ENCODE measurements at regions not wholly inside any gene's neighbourhood (a gene's known extent, or its start where the extent isn't known, plus 50 kb on each side); places are given as distances from the start of the nearest gene placed in this dataset.

DNA sequence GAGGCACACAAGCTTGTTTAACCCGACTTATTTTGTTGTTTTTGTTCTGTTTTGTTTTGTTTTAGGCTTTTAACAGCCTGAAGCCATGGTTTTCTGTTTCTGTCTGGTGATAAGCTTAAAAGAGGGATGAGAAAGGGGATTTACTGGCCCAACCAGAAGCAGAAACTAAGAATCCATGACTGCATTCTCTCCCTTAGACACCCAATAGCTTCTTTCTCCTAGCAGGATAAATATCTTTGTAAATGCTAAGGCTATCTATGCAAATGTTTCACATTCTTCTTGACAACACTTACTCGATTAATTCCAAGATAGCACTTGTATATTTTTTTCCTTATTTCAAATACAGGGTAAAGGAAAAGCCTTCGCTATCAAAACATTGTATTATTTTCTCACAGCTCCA is 53.7 kb upstream of the SMAD1 start:
- DNase-seq: no peak

DNA sequence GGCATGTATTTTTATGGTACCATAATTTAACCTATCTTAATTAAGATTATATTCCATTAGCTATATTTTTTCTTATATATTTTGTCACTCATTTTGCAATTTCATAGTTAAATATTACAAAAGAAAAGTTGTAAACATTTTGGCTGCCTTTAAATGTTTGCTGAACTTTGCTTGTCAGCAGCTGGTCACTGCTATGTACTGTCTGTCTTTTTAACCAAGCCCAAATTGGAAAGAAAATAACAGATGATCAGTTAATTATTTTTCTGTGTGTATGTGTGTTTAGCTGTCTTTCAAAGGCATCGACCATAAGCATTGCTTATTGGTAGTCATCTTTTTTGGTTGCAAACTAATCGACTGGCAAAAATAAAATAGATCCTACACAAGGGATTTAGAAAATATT is 54.4 kb upstream of the SMAD1 start:
- no peak for DNase-seq

DNA sequence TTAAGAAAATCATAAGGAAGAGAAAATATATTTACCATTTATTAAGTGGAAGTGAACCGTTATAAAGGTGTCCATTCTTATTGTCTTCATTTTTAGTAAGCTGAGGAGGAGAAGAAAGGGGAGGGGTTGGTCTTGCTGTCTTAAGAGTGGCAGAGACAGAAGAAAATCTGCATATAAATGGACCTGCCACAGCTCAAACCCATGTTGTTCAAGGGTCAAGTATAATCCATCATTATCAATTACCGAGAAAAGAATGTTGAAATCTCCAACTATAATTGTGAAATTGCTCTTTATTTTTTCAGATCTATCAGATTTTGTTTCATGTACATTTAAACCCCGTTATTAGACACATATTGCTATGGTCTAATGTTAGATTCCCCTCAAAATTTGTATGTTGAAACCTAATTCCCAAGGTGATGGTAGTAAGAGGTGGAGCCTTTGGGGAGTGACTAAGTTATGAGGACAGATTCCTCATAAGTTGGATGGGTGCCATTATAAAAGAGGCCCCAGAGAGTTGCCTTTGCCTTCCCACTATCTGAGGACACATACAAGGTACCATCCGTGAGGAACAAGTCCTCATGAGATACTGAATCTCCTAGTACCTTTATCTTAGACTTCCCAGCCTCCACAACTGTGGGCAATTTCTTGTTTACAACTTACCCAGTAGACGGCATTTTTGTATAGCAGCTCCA is 58.5 kb upstream of the SMAD1 start:
- DNase-seq: no peak

DNA sequence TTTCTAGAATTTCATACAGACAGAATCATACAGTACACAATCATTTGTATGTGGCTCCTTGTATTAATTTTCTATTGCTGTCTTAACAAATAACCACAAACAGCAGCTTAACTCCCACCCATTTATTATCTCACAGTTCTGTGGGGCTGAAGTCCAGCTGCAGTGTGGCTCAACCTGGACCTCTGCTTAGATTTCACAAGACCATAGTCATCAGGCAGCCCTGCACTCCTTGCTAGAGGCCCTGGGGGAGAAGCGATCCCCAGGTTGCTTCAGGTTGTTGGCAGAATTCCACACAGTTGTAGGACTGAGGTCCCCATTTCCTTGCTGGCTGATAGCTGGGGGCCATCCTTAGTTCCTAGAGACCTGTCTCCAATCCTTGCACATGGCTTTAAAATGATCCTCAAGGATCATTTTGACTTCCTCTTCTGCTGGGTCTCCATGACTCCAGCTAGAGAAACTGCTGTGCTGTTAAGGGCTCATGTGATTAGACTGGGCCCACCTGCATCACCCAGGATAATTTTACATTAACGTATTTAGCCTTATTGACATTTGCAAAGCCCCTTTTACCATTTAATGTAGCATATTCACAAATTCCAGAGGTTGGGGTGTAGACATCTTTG is 60.9 kb upstream of the SMAD1 start:
- DNase-seq: no peak

DNA sequence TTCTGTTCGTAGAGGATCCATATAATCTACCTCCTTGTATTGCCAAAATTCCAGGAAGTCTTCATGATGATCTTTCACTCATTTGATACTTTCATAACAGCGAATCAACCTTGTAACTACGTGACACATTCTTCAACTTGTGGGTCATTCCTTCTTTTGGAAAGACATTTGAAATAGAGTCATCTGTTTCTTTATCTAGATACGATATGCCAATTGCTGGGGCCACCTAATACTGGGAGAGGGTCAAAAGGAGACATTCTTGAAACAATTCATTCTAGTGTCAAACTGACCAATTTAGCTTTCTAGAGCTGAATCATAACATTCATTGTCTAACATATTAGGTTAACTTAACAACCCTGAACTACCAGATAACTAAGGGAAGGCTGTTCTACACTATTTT is 62.9 kb upstream of the SMAD1 start:
- DNase-seq: no peak

DNA sequence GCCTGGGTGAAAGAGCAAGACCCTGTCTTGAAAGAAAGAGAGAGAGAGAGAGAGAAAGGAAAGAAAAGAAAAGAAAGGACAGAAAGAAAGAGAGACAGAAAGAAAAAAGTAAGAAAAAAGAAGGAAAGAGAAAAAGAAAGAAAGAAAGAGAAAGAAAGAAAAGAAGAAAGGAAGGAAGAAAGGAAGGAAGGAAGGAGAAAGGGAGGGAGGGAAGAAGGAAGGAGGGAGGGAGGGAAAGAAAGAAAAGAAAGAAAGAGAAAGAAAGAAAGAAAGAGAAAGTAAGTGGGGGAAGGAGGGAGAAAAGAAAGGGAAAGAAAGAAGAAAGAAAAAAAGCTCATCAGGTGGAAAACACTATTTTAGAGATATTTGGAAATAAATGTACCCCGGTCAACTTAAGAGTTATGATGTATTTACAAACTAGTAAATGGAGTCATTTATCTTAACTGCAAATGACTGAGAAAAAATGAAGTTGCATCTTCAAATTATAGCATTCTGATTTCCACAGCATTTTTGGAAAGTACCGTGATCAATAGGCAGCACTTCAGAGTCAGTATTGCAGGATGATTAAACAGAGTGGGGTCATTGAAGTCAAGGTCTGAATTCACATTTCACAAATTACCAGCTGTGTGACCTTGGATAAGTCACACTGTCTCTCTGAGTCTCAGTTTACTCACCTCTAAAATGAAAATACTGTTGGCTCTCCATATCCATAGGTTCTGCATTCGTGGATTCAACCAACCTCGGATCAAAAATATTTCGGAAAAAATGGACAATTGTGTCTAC is 64.1 kb upstream of the SMAD1 start:
- DNase-seq: no peak

DNA sequence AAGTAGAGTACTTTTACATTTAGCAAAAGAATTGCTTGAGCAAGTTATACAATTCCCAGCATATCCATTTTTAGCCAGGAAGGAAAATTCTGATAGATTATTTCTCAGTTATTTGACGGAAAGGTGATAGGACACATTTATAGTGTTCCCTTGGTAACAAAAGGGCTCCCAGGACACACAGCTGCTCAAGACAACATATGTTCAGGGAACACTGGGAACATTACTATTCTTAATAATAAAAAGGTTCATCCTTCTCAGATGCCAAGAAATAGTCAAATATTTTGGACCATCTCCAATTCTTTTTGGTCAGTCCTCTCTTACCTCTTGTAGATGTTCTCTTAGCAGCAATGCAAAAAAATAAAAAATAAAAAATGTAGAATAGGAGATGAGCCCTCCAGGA is 66.8 kb upstream of the SMAD1 start:
- DNase-seq: no peak

DNA sequence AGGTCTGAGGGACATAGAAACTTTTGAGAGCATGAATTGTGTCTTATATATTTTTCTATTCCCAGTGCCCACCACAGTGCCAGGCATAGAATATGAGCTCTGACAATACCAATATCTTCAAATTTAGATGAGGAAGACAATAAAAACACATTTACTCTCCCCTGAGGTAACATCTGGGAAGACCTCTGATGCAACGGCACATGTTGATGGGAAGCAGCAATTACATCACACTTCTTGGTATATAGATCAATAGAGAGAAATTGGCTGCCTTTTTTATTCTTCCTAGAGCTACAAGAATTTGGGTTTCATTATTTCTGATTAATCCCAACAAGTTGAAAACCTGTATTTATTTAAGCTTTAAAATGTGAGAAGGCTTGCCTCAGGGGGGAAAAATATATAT is 67.4 kb upstream of the SMAD1 start:
- no peak for DNase-seq

DNA sequence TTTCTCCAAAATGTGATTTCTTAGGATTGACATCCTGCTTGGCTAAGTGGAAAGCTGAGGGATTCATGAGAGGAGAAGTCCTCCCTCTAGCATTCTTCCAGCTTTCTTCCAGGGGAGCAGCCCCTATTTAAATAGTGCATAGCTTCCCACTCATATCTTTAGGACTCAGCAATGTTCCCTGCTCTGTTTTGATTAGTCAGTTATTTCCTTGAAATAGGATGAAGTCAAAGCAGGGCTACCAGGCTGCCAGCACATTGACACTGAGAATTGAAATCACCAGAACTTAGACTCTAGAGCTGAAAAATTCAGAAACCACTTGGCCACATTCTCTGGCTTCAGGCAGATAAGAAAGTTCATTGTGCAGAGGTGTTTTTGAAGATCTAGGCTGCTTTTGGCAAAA is 74.7 kb upstream of the SMAD1 start:
- no peak for DNase-seq

DNA sequence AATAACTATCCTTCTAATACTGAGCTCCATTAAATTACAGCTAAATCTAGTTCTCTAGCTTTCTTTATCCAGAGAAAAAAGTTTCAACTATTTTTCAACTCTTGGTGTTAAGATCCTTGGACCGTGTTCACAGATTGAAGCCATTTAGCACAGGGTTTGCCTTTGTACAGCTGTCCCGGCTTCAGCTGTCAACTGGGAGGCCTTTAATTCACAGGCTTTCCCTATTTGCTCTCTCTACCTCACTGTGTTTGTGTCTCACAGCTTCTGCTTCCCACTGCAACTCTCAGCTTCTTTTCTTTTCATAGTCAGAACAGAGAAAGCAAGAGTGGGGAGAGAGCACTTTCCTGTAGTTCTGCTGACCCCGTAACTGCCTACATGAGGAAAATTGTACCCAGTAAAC is 76.9 kb upstream of the SMAD1 start:
- DNase-seq: no peak

DNA sequence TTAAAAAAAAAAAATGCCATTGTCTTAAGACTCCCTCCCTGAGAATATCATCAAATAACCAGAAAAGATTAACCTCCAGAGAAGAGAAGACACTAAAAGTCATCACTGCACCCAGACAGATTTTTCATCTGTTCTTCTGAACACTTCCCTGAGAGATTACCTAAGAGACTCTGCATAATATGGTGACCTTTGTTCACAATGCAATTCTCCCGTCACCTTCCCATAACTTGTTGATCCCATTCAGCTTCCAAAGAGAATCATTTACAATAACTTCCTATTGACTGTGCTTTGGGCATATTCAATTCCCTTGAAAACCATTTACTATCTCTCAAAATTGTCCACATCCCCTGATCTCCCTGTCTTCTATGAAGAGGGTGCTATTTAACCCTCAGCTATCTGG is 85.1 kb upstream of the SMAD1 start:
- no peak for DNase-seq

DNA sequence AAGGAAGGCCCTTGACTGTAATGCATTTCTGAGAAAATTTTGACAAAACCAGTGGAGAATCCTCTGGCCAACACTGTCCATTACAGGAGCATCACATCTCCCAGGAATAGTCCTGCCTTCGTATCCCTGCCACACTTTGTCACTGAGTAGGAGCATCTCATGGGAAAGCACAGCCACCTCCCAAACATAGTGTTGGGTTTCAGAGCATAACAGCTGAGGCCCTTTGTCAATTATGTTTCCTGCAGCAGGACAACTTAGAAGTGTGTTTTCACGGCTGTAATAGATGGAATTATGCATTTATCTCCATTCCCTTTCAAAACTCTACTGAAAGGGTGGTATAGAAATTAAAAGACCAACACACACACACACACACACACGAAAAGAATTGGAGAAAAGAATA is 91.1 kb upstream of the SMAD1 start:
- no peak for DNase-seq

DNA sequence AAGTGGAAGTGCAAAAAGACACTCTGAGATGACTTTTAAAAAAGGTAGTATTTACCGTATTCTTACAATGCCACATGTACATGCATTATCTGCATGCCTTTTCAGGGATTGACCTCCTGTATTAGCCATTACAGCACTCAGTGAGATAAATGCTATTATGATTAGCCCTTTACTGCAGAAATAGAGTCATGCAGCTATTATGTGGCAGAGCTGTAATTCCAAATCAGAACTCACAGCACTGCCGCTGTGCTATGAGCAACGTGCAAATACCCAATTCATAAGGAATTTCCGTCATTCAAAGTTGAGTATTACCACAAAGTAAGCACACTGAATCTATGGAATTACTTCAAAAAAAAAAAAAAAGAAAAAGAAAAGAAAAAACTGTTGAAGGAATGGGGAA is 92.1 kb upstream of the SMAD1 start:
- DNase-seq: no peak

DNA sequence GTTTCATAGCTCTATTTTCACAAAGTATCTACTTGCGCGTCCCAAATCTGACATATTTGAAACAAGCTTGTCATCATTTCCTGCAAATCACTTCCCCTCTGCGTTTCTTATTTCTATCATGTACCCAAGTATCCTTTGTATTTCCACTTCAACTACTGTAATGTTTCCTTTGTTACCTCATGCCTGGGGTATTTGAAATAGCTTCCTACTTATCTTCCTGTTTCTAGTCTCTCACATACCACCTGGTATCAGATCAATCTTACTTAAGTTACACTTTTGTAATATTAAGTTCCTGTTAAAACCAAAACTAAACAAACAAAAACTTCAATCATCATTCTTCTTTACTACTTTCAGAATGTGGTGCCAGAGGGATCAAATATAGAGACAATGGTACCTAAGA is 93.6 kb upstream of the SMAD1 start:
- DNase-seq: no peak

DNA sequence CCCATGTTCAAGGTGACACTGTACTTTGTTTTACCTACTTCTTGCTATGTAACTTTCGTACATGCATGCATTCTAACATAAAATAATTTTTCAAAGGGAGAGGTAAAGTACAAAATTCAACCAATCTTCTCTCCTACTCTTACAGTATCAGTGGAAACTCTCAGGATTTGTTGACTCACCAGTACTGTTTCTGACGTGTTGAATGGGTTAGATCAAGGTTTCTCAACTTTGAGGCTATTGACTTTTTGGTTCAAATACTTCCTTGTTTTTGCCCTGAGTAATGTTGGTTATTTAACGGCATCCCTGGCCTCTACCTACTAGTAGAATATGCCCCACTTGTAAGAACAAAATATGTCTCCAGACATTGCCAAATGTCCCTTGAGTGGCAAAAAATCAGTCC is 94.6 kb upstream of the SMAD1 start:
- no peak for DNase-seq

DNA sequence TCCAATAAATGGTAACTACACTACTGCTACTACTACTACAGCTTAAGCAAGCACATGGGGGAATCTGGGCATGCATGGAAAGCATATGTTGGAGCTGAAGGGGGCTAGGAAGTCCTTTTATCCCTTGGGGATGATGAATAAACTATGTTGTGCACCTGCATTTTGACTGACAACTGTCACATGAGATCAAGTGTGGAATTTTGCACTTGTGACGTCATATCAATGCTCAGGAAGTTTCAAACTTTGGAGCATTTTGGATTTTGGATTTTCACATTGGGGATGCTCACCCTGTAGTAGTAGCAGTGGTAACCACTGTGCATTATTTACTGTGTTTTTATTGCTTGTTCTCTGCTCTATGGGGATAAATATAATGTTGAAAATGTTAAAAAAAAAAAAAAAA is 100.5 kb upstream of the SMAD1 start:
- DNase-seq: no peak

DNA sequence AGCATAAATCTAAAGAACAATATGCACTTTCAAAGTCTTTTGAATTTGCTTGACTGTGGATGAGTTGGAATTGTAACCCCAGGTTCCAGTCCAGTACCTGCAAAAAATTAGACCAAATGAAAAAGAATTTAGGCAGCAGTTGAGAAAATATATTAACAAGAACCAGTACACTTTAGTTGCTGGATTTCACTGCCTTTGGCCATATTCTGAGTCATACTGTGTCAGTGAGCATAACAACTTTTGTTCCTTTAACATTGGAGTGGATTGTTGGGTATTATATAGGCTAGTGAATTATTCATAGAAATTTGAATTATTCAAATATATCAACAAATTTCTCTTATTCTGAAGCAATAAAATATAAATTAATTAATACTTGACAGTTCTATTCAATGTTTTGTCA is 101.5 kb upstream of the SMAD1 start:
- DNase-seq: no peak

DNA sequence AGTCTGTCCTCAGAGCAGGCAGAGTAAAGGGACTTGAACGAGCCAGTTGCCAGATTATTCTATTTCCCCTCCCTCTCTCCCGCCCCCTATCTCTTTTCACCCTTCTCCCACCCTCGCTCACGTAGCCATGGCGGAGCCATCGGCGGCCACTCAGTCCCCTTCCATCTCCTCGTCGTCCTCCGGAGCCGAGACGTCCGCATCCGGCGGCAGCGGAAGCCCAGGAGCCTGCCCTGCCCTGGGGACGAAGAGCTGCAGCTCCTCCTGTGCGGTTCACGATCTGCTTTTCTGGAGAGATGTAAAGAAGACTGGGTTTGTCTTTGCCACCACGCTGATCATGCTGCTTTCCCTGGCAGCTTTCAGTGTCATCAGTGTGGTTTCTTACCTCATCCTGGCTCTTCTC is 106.2 kb upstream of the SMAD1 start:
- no peak for DNase-seq

DNA sequence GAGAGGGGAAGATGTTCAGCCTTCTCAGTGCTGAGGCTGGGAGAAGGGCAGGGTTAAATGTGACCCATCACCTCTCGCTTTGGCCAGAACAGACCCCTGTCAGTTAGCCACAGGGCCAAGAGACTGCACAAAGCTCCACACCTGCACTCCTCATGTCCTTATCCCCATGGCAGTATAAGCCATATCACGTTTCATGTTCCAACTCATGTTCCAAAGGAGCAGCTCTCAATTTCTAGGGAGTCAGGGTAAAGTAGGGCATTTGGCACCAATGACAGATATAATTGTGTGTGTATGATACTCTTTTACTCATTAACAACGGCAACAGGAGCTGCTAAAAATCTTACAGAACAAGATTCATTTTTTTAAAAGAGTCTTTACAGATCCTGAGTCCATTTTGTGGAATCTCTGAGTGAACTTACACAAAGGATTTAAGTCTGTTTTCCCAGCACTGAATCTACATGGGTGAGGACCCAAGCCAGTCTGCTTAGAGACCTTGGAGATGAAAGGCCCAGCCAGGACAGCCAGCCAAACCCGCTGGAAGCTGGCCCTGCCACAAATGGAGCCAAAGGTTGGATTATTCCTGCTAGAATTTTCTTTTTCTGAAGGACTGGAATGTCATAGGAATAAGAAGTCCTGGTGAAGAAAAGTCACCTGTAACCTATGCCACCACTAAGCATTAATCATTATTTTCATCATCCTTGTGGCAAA is 129.1 kb upstream of the SMAD1 start:
- DNase-seq: no peak

DNA sequence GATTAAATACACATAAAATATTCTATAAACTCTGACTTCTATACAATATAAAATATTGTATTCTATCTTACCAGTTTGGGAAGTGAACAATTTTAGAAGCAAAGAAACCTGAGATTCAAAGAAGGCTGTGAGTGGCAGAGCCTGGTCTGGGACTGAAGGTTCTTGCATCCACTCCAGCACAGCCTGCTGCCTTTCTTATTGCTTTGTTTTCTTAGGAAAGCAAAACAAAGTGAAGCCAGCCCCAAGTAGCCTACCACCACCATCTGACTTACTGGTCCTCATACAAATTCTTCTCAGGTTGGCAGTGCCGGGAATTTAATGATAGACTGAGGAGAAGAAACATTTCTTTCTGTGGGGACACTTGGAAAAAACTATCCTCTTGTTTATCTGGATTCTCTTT is 129.7 kb upstream of the SMAD1 start:
- no peak for DNase-seq

DNA sequence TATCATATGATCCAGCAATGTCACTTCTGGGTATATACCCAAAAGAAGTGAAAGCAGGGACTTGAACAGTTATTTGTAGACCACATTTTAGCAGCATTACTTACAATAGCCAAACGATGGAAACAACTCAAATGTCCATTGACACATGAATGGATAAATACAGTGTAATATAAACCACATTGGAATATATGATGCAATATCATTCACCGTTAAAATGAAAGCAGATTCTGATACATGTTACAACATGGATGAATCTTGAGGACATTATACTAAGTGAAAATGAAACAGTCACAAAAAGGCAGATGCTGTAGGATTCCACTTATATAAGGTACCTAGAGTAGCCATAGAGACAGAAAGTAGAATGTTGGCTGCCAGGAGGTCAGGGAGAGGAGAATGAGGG is 130.5 kb upstream of the SMAD1 start:
- DNase-seq: no peak

DNA sequence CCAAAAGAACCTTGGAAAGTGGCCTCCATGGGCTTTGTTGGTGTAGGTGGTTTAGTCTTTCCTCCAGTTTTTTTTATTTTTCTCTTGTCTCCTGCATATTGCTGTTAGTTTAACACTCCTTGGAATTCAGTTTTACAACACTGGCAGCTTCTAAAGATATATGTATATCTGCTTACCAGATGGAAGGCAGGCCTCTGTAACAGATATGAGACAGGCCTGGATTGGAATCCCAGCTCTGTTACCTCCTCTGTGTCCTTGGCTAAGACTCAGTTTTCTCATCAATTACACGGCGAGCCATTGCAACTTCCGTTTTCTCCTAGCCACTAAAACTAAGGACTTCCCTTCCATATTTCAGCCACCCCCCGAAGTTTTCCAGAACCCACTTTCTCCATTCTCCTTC is 133.4 kb upstream of the SMAD1 start:
- DNase-seq: no peak

DNA sequence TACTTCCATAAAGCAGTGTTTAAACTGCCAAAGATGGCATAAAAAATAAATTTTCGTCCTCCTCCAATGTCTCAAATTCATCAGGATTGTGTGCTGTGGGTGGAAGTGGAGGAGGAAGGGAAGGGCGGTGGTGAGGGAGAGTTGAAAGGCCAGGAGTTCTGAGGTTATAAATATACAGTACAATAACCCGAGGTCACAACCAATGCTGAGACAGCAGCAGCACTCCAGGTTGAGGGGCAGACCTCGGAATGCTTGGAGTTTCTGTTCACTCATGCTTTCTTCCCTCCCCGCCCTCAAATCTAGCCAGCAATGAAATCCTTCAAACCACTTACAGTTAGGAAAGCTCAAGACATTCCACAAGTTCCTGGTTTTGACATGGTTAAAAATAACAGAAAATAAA is 134.0 kb upstream of the SMAD1 start:
- no peak for DNase-seq

DNA sequence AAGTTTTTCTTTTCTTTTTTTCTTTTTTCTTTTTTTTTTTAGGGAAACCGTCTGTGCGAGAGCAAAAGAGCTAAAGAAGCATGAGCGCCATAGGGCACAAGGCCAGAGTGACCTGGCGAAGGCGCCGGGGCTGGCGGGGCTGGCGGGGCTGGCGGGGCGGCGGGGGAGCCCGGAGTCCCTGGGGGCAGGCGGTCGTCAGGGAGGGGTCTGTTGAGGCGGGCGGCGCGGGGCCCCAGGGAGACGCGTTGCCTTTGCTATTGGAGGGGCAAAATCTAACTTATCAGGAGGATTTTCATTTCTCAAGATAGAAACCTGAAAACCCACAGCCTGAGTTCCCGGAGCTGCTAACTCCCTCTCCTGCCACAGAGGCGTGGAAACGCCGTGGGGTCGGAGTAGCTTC is 135.6 kb upstream of the SMAD1 start:
- DNase-seq: no peak

Data from NCI-H187 treated with DMSO at 0.1 percent for 48 hours (cell line).